ENCODE measurements at regions not wholly inside any gene's neighbourhood (a gene's known extent, or its start where the extent isn't known, plus 50 kb on each side); places are given as distances from the start of the nearest gene placed in this dataset.

- 76% methylated on average over 5 of the region's 5 CpGs for WGBS
- H3K9me3 ChIP-seq = no peaks in the 10 kb centered on the region
- H3K36me3 ChIP-seq = no peaks in the 10 kb centered on the region
- H3K4me1 ChIP-seq = no peaks in the 10 kb centered on the region
- no peak overlapping the region for H3K27ac ChIP-seq
- DNase-seq (ENCODE audit: low spot score in 2 of 2) = no peak
- H3K27me3 ChIP-seq = no peaks in the 10 kb centered on the region
- TF ChIP-seq, protein P1, sequence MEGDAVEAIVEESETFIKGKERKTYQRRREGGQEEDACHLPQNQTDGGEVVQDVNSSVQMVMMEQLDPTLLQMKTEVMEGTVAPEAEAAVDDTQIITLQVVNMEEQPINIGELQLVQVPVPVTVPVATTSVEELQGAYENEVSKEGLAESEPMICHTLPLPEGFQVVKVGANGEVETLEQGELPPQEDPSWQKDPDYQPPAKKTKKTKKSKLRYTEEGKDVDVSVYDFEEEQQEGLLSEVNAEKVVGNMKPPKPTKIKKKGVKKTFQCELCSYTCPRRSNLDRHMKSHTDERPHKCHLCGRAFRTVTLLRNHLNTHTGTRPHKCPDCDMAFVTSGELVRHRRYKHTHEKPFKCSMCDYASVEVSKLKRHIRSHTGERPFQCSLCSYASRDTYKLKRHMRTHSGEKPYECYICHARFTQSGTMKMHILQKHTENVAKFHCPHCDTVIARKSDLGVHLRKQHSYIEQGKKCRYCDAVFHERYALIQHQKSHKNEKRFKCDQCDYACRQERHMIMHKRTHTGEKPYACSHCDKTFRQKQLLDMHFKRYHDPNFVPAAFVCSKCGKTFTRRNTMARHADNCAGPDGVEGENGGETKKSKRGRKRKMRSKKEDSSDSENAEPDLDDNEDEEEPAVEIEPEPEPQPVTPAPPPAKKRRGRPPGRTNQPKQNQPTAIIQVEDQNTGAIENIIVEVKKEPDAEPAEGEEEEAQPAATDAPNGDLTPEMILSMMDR (IDR thresholded peaks at IDR 0.05) = no peak
- TF ChIP-seq EP300 (IDR thresholded peaks at IDR 0.05) (no peak), POLR2A (IDR thresholded peaks at IDR 0.05) (no peak), POLR2AphosphoS5 (IDR thresholded peaks at IDR 0.05) (no peak)
- H3K4me3 ChIP-seq = no peak overlapping the region
Measured at GRCh38 chr2:60091894-60092293, 461.6 kb downstream of the BCL11A start.

DNA sequence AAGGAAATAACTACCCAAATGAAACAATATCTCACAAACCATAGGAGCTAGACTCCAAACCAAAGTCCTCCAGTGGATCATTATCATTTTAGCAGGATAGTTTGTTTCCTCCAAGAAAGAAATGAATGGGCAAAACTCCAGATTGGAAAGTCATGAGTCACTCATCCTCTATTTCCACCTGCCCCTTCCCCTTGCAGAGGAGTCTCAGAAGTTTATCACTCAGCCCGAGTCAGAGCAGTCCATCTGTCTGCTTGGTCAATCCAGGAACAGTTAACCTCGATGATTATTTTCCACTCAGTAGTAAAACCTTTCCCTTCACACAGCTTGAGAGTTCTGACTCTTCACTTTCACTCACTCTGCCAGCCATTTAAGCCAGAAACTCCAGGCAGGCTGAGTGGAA is 462.2 kb downstream of the BCL11A start:
- H3K27me3 ChIP-seq = no peaks in the 10 kb centered on the region
- no peaks in the 10 kb centered on the region for H3K4me1 ChIP-seq
- TF ChIP-seq POLR2A (IDR thresholded peaks at IDR 0.05) = no peak
- TF ChIP-seq POLR2AphosphoS5 (IDR thresholded peaks at IDR 0.05) = no peak
- no peak for TF ChIP-seq EP300 (IDR thresholded peaks at IDR 0.05)
- TF ChIP-seq, protein P1 (IDR thresholded peaks at IDR 0.05) = no peak
- no peaks in the 10 kb centered on the region for H3K9me3 ChIP-seq
- no peak overlapping the region for H3K27ac ChIP-seq
- 47% methylated on average over 2 of the region's 2 CpGs for WGBS
- no peak for DNase-seq (ENCODE audit: low spot score in 2 of 2)
- H3K36me3 ChIP-seq = no peaks in the 10 kb centered on the region
- no peak overlapping the region for H3K4me3 ChIP-seq

- Histone ChIP-seq H3K4me3 (no peak overlapping the region), H3K36me3 (no peaks in the 10 kb centered on the region), H3K27ac (no peak overlapping the region), H3K27me3 (no peaks in the 10 kb centered on the region), H3K9me3 (no peaks in the 10 kb centered on the region), H3K4me1 (no peaks in the 10 kb centered on the region)
- 92% methylated on average over 2 of the region's 2 CpGs for WGBS
- TF ChIP-seq POLR2AphosphoS5 (IDR thresholded peaks at IDR 0.05) (no peak), POLR2A (IDR thresholded peaks at IDR 0.05) (no peak), EP300 (IDR thresholded peaks at IDR 0.05) (no peak)
- TF ChIP-seq, protein P1 (IDR thresholded peaks at IDR 0.05) = no peak
- DNase-seq (ENCODE audit: low spot score in 2 of 2) = no peak
Measured at GRCh38 chr2:60079562-60079961, 473.9 kb downstream of the BCL11A start.

GRCh38 chr2:60075048-60075447 is 478.4 kb downstream of the BCL11A start:
- H3K27ac ChIP-seq = no peak overlapping the region
- H3K4me1 ChIP-seq = peaks cover 5% of the 10 kb centered on the region
- H3K27me3 ChIP-seq = no peaks in the 10 kb centered on the region
- no peak overlapping the region for H3K4me3 ChIP-seq
- no peak for DNase-seq (ENCODE audit: low spot score in 2 of 2)
- no peaks in the 10 kb centered on the region for H3K9me3 ChIP-seq
- WGBS = 86% methylated on average over 6 of the region's 6 CpGs
- TF ChIP-seq, protein P1 (IDR thresholded peaks at IDR 0.05) = no peak
- TF ChIP-seq EP300 (IDR thresholded peaks at IDR 0.05) (no peak), POLR2A (IDR thresholded peaks at IDR 0.05) (no peak), POLR2AphosphoS5 (IDR thresholded peaks at IDR 0.05) (no peak)
- H3K36me3 ChIP-seq = no peaks in the 10 kb centered on the region

- Histone ChIP-seq H3K4me3 (no peak overlapping the region), H3K27ac (no peak overlapping the region), H3K27me3 (no peaks in the 10 kb centered on the region), H3K4me1 (peaks cover 5% of the 10 kb centered on the region), H3K36me3 (no peaks in the 10 kb centered on the region), H3K9me3 (no peaks in the 10 kb centered on the region)
- DNase-seq (ENCODE audit: low spot score in 2 of 2) = no peak
- no peak for TF ChIP-seq POLR2A (IDR thresholded peaks at IDR 0.05)
- no peak for TF ChIP-seq EP300 (IDR thresholded peaks at IDR 0.05)
- no peak for TF ChIP-seq POLR2AphosphoS5 (IDR thresholded peaks at IDR 0.05)
- TF ChIP-seq, protein P1 (IDR thresholded peaks at IDR 0.05) = no peak
- 94% methylated on average over 12 of the region's 12 CpGs for WGBS
Measured at GRCh38 chr2:60073201-60073600, 480.3 kb downstream of the BCL11A start.
